H1 (cell line): ENCODE measurements at regions not wholly inside any gene's neighbourhood (a gene's known extent, or its start where the extent isn't known, plus 50 kb on each side); places are given as distances from the start of the nearest gene placed in this dataset.
"Not testable (repeated sequence)": the region's sequence is repeated elsewhere in the genome, so short reads cannot be mapped to it uniquely, and the experiment has no call there.

Source experiments
- CTCF ChIA-PET: fragments of 300-600 bp; sonication (Branson Sonifier 250); formaldehyde crosslinking; loops from one replicate; lab custom pipeline; 2021; ENCODE audit not compliant: partially characterized antibody; lab: Charles Lee
- POLR2A ChIA-PET: fragments of 300-600 bp; sonication (Branson Sonifier 250); formaldehyde crosslinking; loops from one replicate; lab custom pipeline; 2021; ENCODE audit warnings: inconsistent platforms; ENCODE audit not compliant: partially characterized antibody; lab: Charles Lee
- DNase-seq, 2 experiments: peaks; one replicate each; pipeline versions ENCODE4 v3.0.0 to v3.0.0-alpha.2; 2010 to 2022; ENCODE audit warnings: low spot score in 2 of 2, low read depth in 1 of 2, mixed read lengths in 1 of 2
- FAIRE-seq: peaks from 2 replicates; lab custom pipeline; 2011; peaks lifted over from hg19 to GRCh38; lab: Jason Lieb, UNC
- H2AFZ ChIP-seq: 2 replicates; pipeline ENCODE4 v1.8.1; 2012; ENCODE audit warnings: low read length, inconsistent platforms
- H2AK5ac ChIP-seq: 2 replicates; pipeline ENCODE4 v1.6.1; 2013; ENCODE audit warnings: low read depth, low read length
- H2BK120ac ChIP-seq: replicated peaks from 2 replicates; pipeline ENCODE3; 2013; ENCODE audit warnings: low read depth, low read length, inconsistent platforms
- H2BK12ac ChIP-seq: 2 replicates; pipeline ENCODE4 v1.6.1; 2013; ENCODE audit warnings: low read depth, low read length
- H2BK15ac ChIP-seq: 2 replicates; pipeline ENCODE4 v1.6.1; 2013; ENCODE audit warnings: low read length
- H2BK20ac ChIP-seq: 2 replicates; pipeline ENCODE4 v1.6.1; 2013; ENCODE audit warnings: low read length
- H2BK5ac ChIP-seq: 2 replicates; pipeline ENCODE4 v1.6.1; 2013; ENCODE audit warnings: low read depth, low read length
- H3K14ac ChIP-seq: 2 replicates; pipeline ENCODE4 v1.6.1; 2013; ENCODE audit warnings: inconsistent platforms; ENCODE audit not compliant: insufficient read length
- H3K18ac ChIP-seq: 2 replicates; pipeline ENCODE4 v1.6.1; 2013; ENCODE audit warnings: low read length; ENCODE audit errors: extremely low read depth
- H3K23ac ChIP-seq: 2 replicates; pipeline ENCODE4 v1.6.1; 2013; ENCODE audit warnings: inconsistent platforms; ENCODE audit not compliant: insufficient read length
- H3K23me2 ChIP-seq: 2 replicates; pipeline ENCODE4 v1.6.1; 2013; ENCODE audit warnings: low read depth, low read length
- H3K27ac ChIP-seq: 2 replicates; pipeline ENCODE4 v1.6.1; 2011; ENCODE audit warnings: low read depth, low read length, inconsistent platforms
- H3K27me3 ChIP-seq, 4 experiments: replicated peaks in 1 of 4; 1 replicate in 1 of 4; 2 replicates in 3 of 4; pipeline versions ENCODE4 v1.6.1 to v1.8.1; 2011 to 2013; ENCODE audit warnings: low read length in 3 of 4, mild to moderate bottlenecking in 3 of 4, inconsistent platforms in 2 of 4, mixed read lengths in 2 of 4, moderate library complexity in 1 of 4; ENCODE audit not compliant: control insufficient read depth in 3 of 4, insufficient read depth in 3 of 4; ENCODE audit errors: extremely low read depth in 1 of 4
- H3K36me3 ChIP-seq, 4 experiments: 2 replicates each; pipeline versions ENCODE4 v1.6.1 to v1.8.1; 2011 to 2013; ENCODE audit warnings: mild to moderate bottlenecking in 4 of 4, low read length in 3 of 4, moderate library complexity in 2 of 4, control low read depth in 1 of 4, inconsistent platforms in 1 of 4; ENCODE audit not compliant: insufficient read depth in 4 of 4, control insufficient read depth in 2 of 4
- H3K4ac ChIP-seq: replicated peaks from 2 replicates; pipeline ENCODE3; 2013; ENCODE audit warnings: low read length, low read depth, mixed read lengths, inconsistent platforms; ENCODE audit not compliant: insufficient read length
- H3K4me1 ChIP-seq, 4 experiments: replicated peaks in 1 of 4; 1 replicate in 1 of 4; 2 replicates in 3 of 4; pipeline versions ENCODE4 v1.6.1 to v1.8.1; 2011 to 2013; ENCODE audit warnings: low read length in 3 of 4, inconsistent platforms in 2 of 4, mixed read lengths in 1 of 4; ENCODE audit not compliant: insufficient read depth in 4 of 4, control insufficient read depth in 3 of 4
- H3K4me2 ChIP-seq, 2 experiments: 2 replicates each; pipeline versions ENCODE4 v1.6.1 to v1.8.1; 2011 to 2013; ENCODE audit warnings: low read depth in 2 of 2, low read length in 2 of 2, control low read depth in 1 of 2, inconsistent platforms in 1 of 2, mild to moderate bottlenecking in 1 of 2; ENCODE audit not compliant: insufficient read depth in 1 of 2
- H3K4me3 ChIP-seq, 4 experiments: fragments of 200-600, 300-600 bp in 1 of 4; sonication (generic), shearing (Covaris generic), sonication (Bioruptor Twin) in 1 of 4; 2 replicates each; pipeline versions ENCODE4 v1.5.1 to v1.8.1; 2011 to 2016; ENCODE audit warnings: low read length in 4 of 4, low read depth in 3 of 4, control low read depth in 2 of 4, inconsistent platforms in 2 of 4, mild to moderate bottlenecking in 2 of 4, mixed read lengths in 1 of 4, moderate library complexity in 1 of 4; ENCODE audit not compliant: insufficient read depth in 2 of 4; ENCODE audit errors: extremely low read depth in 1 of 4
- H3K56ac ChIP-seq: replicated peaks from 2 replicates; pipeline ENCODE3; 2013; ENCODE audit warnings: low read depth, mild to moderate bottlenecking, mixed read lengths, low read length, inconsistent platforms; ENCODE audit not compliant: insufficient read length
- H3K79me1 ChIP-seq: 2 replicates; pipeline ENCODE4 v1.6.1; 2013; ENCODE audit warnings: low read depth, low read length, control low read depth
- H3K79me2 ChIP-seq, 2 experiments: 2 replicates each; pipeline versions ENCODE4 v1.6.1 to v1.8.1; 2012 to 2013; ENCODE audit warnings: low read length in 2 of 2, mild to moderate bottlenecking in 2 of 2, inconsistent platforms in 1 of 2; ENCODE audit not compliant: insufficient read depth in 2 of 2, control insufficient read depth in 1 of 2
- H3K9ac ChIP-seq, 4 experiments: replicated peaks in 1 of 4; 1 replicate in 1 of 4; 2 replicates in 3 of 4; pipeline versions ENCODE4 v1.6.1 to v1.8.1; 2011 to 2013; ENCODE audit warnings: low read depth in 3 of 4, low read length in 3 of 4, control low read depth in 2 of 4, mild to moderate bottlenecking in 2 of 4, moderate library complexity in 2 of 4, inconsistent platforms in 1 of 4; ENCODE audit errors: extremely low read depth in 1 of 4
- H3K9me3 ChIP-seq, 2 experiments: 2 replicates each; pipeline versions ENCODE4 v1.6.1 to v1.8.1; 2012 to 2013; ENCODE audit warnings: mild to moderate bottlenecking in 2 of 2, moderate library complexity in 2 of 2, control low read depth in 1 of 2, inconsistent platforms in 1 of 2, low read depth in 1 of 2, low read length in 1 of 2, mixed read lengths in 1 of 2; ENCODE audit not compliant: insufficient read depth in 2 of 2
- H4K20me1 ChIP-seq, 2 experiments: replicated peaks in 1 of 2; 2 replicates each; pipeline versions ENCODE3 to v1.8.1; 2011 to 2013; ENCODE audit warnings: inconsistent platforms in 2 of 2, low read length in 2 of 2, mild to moderate bottlenecking in 1 of 2; ENCODE audit not compliant: insufficient read depth in 2 of 2, control insufficient read depth in 1 of 2
- H4K5ac ChIP-seq: 2 replicates; pipeline ENCODE4 v1.6.1; 2013; ENCODE audit warnings: low read length, low read depth, mixed read lengths, inconsistent platforms; ENCODE audit not compliant: insufficient read length
- H4K8ac ChIP-seq: 2 replicates; pipeline ENCODE4 v1.8.0; 2013; ENCODE audit warnings: mild to moderate bottlenecking, moderate library complexity, low read length, inconsistent platforms; ENCODE audit not compliant: insufficient read depth; ENCODE audit errors: extremely low read depth
- H4K91ac ChIP-seq: replicated peaks from 2 replicates; pipeline ENCODE3; 2013; ENCODE audit warnings: low read length, mixed read lengths, inconsistent platforms; ENCODE audit not compliant: insufficient read length
- WGBS, 2 experiments: shearing (Covaris generic) in 1 of 2; methylation state at CpG; one replicate each; pipeline versions ENCODE4 v1.1.6 to v1.1.7; 2013 to 2015; ENCODE audit warnings: low lambda C conversion rate in 2 of 2, mixed read lengths in 2 of 2, inconsistent platforms in 1 of 2, low coverage in 1 of 2, missing lambda C conversion rate in 1 of 2; ENCODE audit not compliant: insufficient replicate concordance in 2 of 2, insufficient coverage in 1 of 2, insufficient read length in 1 of 2; ENCODE audit errors: extremely low coverage in 1 of 2, missing lambda C conversion rate in 1 of 2; 5-methylcytosine and 5-hydroxymethylcytosine counted together

- H2AFZ ChIP-seq, H3K79me2 ChIP-seq, H3K36me3 ChIP-seq, POLR2A ChIA-PET, H3K4ac ChIP-seq, H3K14ac ChIP-seq, H3K27me3 ChIP-seq, H3K79me1 ChIP-seq, H2BK12ac ChIP-seq, CTCF ChIA-PET, H3K4me1 ChIP-seq, H2BK20ac ChIP-seq, FAIRE-seq, H3K4me2 ChIP-seq, H3K4me3 ChIP-seq, H4K8ac ChIP-seq, H3K27ac ChIP-seq, H4K91ac ChIP-seq, H3K9me3 ChIP-seq, H3K9ac ChIP-seq, H2AK5ac ChIP-seq, H2BK15ac ChIP-seq, H4K20me1 ChIP-seq, H2BK120ac ChIP-seq, H2BK5ac ChIP-seq, H3K23ac ChIP-seq, H4K5ac ChIP-seq, DNase-seq, H3K18ac ChIP-seq, H3K23me2 ChIP-seq, H3K56ac ChIP-seq: not testable (repeated sequence)
- 87% methylated on average over 7 of the region's 15 CpGs; no CpG with 5 or more reads in 1 of the 2 experiments for WGBS, 2 experiments
Measured at GRCh38 chr21:5144731-5145130, 5376.7 kb upstream of the TPTE start.
